RWPE2 (cell line): ENCODE measurements at regions not wholly inside any gene's neighbourhood (a gene's known extent, or its start where the extent isn't known, plus 50 kb on each side); places are given as distances from the start of the nearest gene placed in this dataset.

Source experiments
- ATAC-seq: fragments of 200-7000 bp; cut with Tn5 transposase; 3 replicates; pipeline ENCODE4 v1.9.1; 2021; ENCODE audit warnings: low read depth
- DNase-seq: peaks from one replicate; pipeline ENCODE4 v3.0.0-alpha.2; 2020; ENCODE audit warnings: low spot score
- H3K27ac ChIP-seq: fragments of 450-650 bp; 2 replicates; pipeline ENCODE4 v1.5.1; 2017; ENCODE audit warnings: mild to moderate bottlenecking; ENCODE audit not compliant: poor library complexity, severe bottlenecking
- H3K27me3 ChIP-seq: fragments of 250-450 bp; sonication (Bioruptor Pico); 2 replicates; pipeline ENCODE4 v1.5.1; 2021; ENCODE audit warnings: mild to moderate bottlenecking, moderate library complexity; ENCODE audit not compliant: insufficient read depth, poor library complexity, severe bottlenecking
- H3K36me3 ChIP-seq: fragments of 250-450 bp; sonication (Bioruptor Pico); 2 replicates; pipeline ENCODE4 v1.5.1; 2020; ENCODE audit warnings: low read depth, mild to moderate bottlenecking, moderate library complexity
- H3K4me1 ChIP-seq: fragments of 250-450 bp; sonication (Bioruptor Pico); 2 replicates; pipeline ENCODE4 v1.5.1; 2021; ENCODE audit warnings: mild to moderate bottlenecking, moderate library complexity; ENCODE audit not compliant: insufficient read depth, poor library complexity, severe bottlenecking
- H3K4me3 ChIP-seq: fragments of 250-450 bp; sonication (Bioruptor Pico); 2 replicates; pipeline ENCODE4 v1.5.1; 2021; ENCODE audit warnings: mild to moderate bottlenecking, moderate library complexity; ENCODE audit not compliant: severe bottlenecking
- H3K9me3 ChIP-seq: fragments of 250-450 bp; sonication (Bioruptor Pico); 2 replicates; pipeline ENCODE4 v1.5.1; 2021; ENCODE audit warnings: mild to moderate bottlenecking, moderate library complexity; ENCODE audit not compliant: severe bottlenecking
- TF ChIP-seq, protein P1 (sequence below): fragments of 450-650 bp; IDR thresholded peaks from one replicate; pipeline ENCODE4 v1.5.1; 2017; ENCODE audit warnings: mild to moderate bottlenecking, moderate library complexity; ENCODE audit not compliant: poor library complexity, severe bottlenecking

DNA sequence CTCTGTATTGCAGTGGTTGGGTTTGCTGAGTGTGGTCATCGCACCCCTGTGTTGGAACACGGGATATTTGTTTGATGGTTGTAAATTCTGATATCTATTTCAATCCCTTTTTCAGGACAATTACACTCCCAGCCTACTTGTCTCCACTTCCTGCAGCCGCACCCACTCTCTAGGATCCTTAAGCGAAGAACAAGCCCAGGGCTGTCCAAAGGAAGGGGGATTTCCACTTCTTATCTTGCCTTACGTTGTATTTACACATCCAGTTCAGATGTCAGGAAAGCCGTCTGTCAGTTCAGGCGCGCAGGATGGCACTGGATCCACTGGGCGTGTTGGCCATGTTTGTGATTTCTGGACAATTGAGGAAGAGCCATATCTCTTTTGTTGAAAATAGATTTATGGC, 834.5 kb upstream of the SALL3 start:
- Histone ChIP-seq H3K36me3 (no peaks in the 10 kb centered on the region), H3K27ac (no peak overlapping the region), H3K4me1 (no peaks in the 10 kb centered on the region), H3K27me3 (no peaks in the 10 kb centered on the region), H3K9me3 (no peaks in the 10 kb centered on the region), H3K4me3 (no peak overlapping the region)
- DNase-seq (no peak), ATAC-seq (no peak)
- TF ChIP-seq, protein P1, sequence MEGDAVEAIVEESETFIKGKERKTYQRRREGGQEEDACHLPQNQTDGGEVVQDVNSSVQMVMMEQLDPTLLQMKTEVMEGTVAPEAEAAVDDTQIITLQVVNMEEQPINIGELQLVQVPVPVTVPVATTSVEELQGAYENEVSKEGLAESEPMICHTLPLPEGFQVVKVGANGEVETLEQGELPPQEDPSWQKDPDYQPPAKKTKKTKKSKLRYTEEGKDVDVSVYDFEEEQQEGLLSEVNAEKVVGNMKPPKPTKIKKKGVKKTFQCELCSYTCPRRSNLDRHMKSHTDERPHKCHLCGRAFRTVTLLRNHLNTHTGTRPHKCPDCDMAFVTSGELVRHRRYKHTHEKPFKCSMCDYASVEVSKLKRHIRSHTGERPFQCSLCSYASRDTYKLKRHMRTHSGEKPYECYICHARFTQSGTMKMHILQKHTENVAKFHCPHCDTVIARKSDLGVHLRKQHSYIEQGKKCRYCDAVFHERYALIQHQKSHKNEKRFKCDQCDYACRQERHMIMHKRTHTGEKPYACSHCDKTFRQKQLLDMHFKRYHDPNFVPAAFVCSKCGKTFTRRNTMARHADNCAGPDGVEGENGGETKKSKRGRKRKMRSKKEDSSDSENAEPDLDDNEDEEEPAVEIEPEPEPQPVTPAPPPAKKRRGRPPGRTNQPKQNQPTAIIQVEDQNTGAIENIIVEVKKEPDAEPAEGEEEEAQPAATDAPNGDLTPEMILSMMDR, result no peak

DNA sequence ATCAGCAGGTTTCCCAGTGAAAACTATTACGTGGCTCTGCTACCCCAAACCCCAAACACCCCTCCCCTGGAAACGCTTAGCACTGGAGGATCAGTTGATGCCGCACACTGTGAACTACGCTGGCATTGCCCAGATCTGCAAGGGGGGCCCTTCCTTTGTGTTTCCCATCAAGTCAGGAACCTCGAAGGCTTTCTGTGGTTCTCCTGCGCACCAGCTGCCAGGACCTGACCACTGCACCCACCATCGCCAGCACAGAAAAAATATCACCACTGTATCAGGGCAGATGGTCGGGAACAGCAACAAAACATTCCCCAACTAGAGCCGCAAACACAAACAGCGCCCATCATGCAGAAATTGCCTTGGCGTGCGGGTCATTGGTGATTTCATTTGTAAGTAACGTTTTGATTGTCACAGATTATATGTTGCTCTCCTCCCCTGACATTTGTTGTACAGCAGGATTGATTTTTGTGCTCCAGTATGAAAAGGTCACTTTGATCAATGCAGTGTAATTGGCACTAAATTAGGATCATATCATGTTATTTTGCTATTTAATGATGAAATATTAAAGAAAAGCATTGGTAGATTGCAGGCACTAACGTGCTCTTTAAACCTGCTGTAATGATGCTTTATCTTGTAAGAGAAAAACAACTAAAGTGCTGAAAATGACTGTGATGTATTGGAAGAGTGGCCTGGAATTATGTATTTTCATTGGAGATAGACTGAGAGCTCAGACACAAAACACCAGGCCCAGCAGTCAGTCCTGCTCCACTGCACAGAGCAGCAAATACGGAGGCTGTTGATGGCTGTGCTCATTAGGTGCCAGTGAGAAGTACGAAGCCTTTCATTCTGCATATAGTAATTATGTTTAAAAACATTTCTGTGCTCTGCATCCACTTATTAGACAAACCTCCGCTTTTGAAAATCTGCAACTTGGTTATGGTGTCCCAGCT, 833.2 kb upstream of the SALL3 start:
- no peak for DNase-seq
- Histone ChIP-seq H3K4me3 (no peak overlapping the region), H3K4me1 (no peaks in the 10 kb centered on the region), H3K27ac (no peak overlapping the region), H3K36me3 (no peaks in the 10 kb centered on the region), H3K27me3 (no peaks in the 10 kb centered on the region), H3K9me3 (no peaks in the 10 kb centered on the region)
- no peak for ATAC-seq
- TF ChIP-seq, protein P1, result no peak

DNA sequence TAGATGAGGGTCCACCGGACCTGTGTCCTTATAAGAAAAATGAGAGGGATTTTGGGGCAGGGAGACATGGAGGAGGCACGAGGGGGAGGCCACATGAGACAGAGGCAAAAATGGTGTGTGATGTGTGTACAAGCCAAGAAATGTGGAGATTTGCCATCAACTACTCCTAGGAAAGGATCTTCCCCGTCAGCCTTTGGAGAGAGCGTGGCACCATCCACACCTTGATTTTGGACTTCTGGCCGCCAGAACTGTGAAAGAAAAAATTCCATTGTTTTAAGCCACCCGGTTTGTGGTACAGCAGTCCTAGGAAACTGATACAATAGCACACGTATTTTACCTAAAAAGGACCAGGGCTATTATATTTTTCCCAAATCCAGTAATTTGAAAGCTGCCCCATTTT, 829.0 kb upstream of the SALL3 start:
- no peak for DNase-seq
- ATAC-seq, result no peak
- H3K9me3 ChIP-seq, result no peaks in the 10 kb centered on the region
- H3K36me3 ChIP-seq, result no peaks in the 10 kb centered on the region
- no peak overlapping the region for H3K4me3 ChIP-seq
- no peaks in the 10 kb centered on the region for H3K4me1 ChIP-seq
- TF ChIP-seq, protein P1, result no peak
- no peaks in the 10 kb centered on the region for H3K27me3 ChIP-seq
- no peak overlapping the region for H3K27ac ChIP-seq

GRCh38 chr18:78151234-78151633, 828.4 kb upstream of the SALL3 start:
- no peak for ATAC-seq
- H3K4me1 ChIP-seq, result no peaks in the 10 kb centered on the region
- TF ChIP-seq, protein P1, result no peak
- no peaks in the 10 kb centered on the region for H3K36me3 ChIP-seq
- no peaks in the 10 kb centered on the region for H3K9me3 ChIP-seq
- H3K4me3 ChIP-seq, result no peak overlapping the region
- no peaks in the 10 kb centered on the region for H3K27me3 ChIP-seq
- H3K27ac ChIP-seq, result no peak overlapping the region
- no peak for DNase-seq
